Muscle layer of duodenum (tissue), 2 donors: ENCODE measurements at regions not wholly inside any gene's neighbourhood (a gene's known extent, or its start where the extent isn't known, plus 50 kb on each side); places are given as distances from the start of the nearest gene placed in this dataset.
"Not testable (repeated sequence)": the region's sequence is repeated elsewhere in the genome, so short reads cannot be mapped to it uniquely, and the experiment has no call there.

ENCODE experiments used
- H3K27ac ChIP-seq: one replicate; pipeline ENCODE4 v1.7.0; 2013; ENCODE audit warnings: mild to moderate bottlenecking, low read length
- H3K27me3 ChIP-seq: one replicate; pipeline ENCODE4 v1.7.0; 2013; ENCODE audit warnings: low read depth, mild to moderate bottlenecking, control low read depth, low read length
- H3K36me3 ChIP-seq, 2 donors: one replicate each; pipeline ENCODE4 v1.7.0; 2013; ENCODE audit warnings: low read length in 2 of 2, control low read depth in 1 of 2, mild to moderate bottlenecking in 1 of 2; ENCODE audit not compliant: insufficient read depth in 2 of 2, control insufficient read depth in 1 of 2
- H3K4me1 ChIP-seq, 2 donors: one replicate each; pipeline ENCODE4 v1.7.0; 2013; ENCODE audit warnings: low read length in 2 of 2, mild to moderate bottlenecking in 2 of 2, control low read depth in 1 of 2, moderate library complexity in 1 of 2; ENCODE audit not compliant: insufficient read depth in 2 of 2, control insufficient read depth in 1 of 2
- H3K4me3 ChIP-seq, 2 donors: one replicate each; pipeline ENCODE4 v1.7.0; 2013; ENCODE audit warnings: low read length in 2 of 2, low read depth in 1 of 2, mild to moderate bottlenecking in 1 of 2
- H3K9me3 ChIP-seq, 2 donors: one replicate each; pipeline ENCODE4 v1.7.0; 2013; ENCODE audit warnings: low read length in 2 of 2, control low read depth in 1 of 2, mild to moderate bottlenecking in 1 of 2; ENCODE audit not compliant: control insufficient read depth in 1 of 2
- donor health status: healthy.

DNA sequence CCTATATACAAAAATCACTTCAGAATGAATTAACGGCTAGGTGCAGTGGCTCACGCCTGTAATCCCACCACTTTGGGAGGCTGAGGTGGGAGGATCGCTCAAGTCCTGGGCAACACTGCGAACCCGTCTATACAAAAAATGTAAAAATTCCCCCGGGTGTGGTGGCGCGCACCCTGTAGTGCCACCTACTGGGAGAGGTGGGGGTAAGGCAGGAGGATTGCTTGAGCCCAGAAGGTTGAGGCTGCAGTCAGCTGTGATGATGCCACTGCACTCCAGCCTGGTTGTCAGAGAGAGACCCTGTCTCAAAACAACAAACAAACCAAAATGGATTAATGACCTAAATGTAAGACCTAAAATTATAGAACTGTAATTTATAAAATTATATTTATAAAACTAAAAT, 236.2 kb downstream of the SPATA31A6 start:
- not testable (repeated sequence) for H3K4me1 ChIP-seq, H3K4me3 ChIP-seq, H3K27ac ChIP-seq, H3K9me3 ChIP-seq, H3K36me3 ChIP-seq, H3K27me3 ChIP-seq

DNA sequence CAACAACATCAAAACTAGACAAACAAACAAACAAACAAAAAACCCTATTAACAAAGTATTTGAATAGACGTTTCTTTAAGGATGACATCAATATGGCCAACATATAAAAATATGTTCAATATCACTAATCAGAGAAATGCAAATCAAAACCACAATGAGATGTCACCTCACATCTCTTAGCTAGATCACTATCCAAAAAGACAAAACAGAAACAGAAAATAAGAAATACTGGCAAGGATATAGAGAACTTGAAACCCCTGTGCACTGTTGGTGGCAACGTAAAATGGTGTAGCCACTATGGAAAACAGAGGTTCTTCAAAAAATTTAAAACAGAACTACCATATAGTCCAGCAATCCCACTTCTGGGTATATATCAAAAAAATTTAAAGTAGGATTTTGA, 236.9 kb downstream of the SPATA31A6 start:
- not testable (repeated sequence) for H3K9me3 ChIP-seq, H3K36me3 ChIP-seq, H3K4me3 ChIP-seq, H3K4me1 ChIP-seq, H3K27ac ChIP-seq, H3K27me3 ChIP-seq

DNA sequence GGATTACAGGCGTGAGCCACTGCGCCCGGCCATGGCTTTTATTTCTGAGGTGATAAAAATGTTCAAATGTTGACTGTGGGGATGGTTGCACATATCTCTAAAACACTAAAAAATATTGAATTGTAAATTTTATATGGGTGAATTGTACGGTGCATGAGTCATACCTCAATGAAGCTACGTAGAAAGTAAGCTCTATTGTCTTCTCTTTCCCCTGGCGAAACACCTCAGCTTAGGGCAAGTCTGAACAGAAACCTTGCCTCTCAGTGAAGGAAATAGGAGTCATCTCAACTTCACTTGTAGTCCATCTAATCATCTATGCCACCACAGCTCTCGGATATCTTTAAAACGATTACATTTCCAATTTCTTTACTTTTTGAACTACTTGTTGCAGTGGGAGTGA, 238.2 kb downstream of the SPATA31A6 start:
- H3K27ac ChIP-seq, H3K36me3 ChIP-seq, H3K4me3 ChIP-seq, H3K9me3 ChIP-seq, H3K4me1 ChIP-seq, H3K27me3 ChIP-seq: not testable (repeated sequence)

DNA sequence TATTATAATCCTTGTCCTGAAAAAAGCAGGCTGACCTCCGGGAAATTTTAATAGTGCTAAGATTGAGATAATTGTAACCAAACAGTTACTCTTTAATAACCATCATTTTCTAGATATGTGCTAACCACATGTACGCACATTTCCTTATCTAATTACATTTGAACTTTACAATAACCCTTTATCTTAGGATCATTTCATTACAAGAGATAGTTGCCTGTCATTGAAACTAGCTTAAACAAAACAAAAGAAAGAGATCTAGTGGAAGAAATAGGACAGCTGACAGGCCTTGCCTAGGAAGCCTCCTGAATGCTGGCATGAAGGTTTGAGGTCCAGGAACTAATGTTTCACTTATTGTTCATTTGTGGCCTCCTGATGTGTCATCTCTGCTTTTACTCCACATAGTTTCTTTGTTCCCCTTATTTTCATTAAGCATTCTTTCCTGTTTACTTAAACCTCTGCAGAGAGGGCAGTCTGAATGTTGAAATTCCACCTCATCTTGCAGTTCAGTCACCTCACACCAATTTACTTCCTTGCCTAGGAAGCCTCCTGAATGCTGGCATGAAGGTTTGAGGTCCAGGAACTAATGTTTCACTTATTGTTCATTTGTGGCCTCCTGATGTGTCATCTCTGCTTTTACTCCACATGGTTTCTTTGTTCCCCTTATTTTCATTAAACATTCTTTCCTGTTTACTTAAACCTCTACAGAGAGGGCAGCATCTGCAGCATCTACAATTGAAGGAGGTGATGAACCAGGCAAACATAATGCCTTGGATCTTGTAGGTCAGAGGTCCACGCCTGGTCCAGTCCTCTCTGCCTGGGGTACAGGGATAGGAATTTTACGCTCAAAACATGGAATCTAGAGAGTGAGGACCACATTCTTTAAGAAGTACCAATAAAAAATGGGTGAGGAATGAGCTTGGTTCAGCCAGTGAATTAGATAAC, 247.5 kb downstream of the SPATA31A6 start:
- not testable (repeated sequence) for H3K9me3 ChIP-seq, H3K27ac ChIP-seq, H3K4me3 ChIP-seq, H3K4me1 ChIP-seq, H3K27me3 ChIP-seq, H3K36me3 ChIP-seq

DNA sequence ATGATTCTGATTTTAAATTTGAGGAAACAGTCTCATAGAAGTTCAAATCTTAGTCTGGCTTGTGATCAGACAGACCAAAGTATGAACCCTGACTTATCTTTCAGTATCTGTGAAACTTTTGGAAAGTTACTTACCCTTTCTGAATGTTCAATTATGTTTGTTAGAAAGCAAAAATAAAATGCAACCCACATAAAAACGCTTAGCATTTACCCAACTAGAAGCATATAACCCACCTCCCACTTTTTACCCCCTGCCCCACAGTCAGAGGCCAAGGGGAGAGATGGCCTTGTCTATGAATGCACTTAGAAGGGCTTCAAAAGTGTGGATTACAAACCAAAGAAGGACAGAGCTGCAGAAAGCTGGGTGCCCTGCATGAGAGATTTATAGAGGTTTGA, 248.2 kb downstream of the SPATA31A6 start:
- not testable (repeated sequence) for H3K36me3 ChIP-seq, H3K27me3 ChIP-seq, H3K4me1 ChIP-seq, H3K27ac ChIP-seq, H3K4me3 ChIP-seq, H3K9me3 ChIP-seq

DNA sequence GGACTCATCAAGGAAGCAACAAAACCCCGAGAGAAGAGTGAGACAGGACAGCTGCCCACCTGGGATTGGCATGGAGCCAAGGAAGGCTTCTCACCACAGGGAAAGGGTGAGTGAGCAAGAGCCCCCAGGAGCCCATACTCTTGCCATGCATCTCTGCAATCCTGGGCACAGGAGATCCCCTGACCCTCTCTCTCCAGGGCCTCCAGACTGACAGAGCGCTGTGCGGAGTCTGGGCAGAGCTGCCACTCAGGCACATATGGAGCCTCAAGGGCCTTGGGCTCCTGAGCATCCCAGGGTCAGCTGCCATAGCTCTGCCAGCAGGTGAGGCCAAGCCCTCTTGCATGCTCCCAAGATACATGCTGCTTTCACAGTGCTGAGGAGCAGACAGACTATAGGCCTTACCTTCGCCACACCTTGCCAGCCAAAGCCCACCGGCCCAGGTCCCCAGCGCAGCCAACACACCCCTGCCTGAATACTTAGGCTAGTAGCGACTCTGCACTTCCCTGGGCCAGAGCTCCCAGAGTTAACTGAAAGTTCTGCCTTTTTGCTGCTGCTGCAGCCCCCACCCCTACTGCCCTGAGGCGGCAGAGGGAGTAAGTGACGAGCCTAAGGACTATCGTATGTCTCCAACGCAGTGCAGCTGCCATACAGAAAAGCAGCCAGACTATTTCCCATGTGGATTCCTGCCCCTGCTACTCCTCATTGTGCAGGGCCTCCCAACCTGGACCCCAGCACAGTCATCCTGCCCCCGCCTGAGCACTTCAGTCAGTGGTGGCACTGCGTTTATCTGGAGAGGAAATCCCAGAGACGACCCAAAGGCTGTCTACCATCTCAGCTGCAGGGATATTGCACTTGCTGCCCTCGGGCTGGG, 251.6 kb downstream of the SPATA31A6 start:
- H3K27me3 ChIP-seq, H3K4me1 ChIP-seq, H3K36me3 ChIP-seq, H3K4me3 ChIP-seq, H3K9me3 ChIP-seq, H3K27ac ChIP-seq: not testable (repeated sequence)

DNA sequence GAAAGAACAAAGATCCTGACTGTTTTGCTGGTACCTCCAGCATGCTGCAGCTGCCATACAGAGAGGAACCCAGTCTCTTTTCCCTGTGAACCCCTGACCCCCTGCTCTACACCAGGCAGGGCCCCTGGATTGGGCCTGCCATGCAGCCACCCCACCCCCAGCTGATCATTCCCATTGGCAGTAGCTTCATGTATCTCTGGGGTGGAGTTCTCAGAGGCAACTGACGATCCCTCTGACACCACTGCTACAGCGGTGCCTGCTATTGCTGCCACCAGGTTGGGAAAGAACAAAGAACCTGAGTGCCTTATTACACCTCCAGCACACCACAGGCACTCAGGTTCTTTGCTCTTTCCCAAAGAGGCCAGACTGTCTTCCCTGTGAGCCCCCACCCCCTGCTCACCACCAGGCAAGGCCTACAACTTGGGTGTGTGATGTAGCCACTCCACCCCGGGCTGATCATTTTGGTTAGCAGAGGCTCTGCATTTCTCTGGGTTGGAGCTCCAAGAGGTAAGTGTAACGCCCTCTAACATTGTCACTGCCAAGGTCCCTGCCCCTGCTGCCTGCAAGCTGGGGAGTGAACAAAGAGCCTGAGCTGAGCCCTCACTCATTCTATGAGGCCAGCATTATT, 252.4 kb downstream of the SPATA31A6 start:
- H3K4me1 ChIP-seq, H3K4me3 ChIP-seq, H3K27ac ChIP-seq, H3K27me3 ChIP-seq, H3K36me3 ChIP-seq, H3K9me3 ChIP-seq: not testable (repeated sequence)

DNA sequence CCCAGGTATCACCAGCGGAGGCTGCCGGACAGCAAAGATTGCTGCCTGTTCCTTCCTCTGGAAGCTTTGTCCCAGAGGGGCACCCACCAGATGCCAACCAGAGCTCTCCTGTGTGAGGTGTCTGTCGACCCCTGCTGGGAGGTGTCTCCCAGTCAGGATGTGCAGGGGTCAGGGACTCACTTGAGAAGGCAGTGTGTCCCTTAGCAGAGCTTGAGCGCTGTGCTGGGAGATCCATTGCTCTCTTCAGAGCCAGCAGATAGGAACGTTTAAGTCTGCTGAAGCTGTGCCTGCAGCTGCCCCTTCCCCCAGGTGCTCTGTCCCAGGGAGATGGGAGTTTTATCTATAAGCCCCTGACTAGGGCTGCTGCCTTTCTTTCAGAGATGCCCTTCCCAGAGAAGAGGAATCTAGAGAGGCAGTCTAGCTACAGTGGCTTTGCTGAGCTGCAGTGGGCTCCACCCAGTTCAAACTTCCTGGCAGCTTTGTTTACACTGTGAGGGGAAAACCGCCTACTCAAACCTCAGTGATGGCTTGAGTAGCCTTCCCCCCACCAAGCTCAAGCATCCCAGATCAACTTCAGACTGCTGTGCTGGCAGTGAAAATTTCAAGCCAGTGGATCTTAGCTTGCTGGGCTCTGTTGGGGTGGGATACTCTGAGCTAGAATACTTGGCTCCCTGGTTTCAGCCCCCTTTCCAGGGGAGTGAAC, 253.7 kb downstream of the SPATA31A6 start:
- H3K36me3 ChIP-seq, H3K4me1 ChIP-seq, H3K27ac ChIP-seq, H3K4me3 ChIP-seq, H3K27me3 ChIP-seq, H3K9me3 ChIP-seq: not testable (repeated sequence)

DNA sequence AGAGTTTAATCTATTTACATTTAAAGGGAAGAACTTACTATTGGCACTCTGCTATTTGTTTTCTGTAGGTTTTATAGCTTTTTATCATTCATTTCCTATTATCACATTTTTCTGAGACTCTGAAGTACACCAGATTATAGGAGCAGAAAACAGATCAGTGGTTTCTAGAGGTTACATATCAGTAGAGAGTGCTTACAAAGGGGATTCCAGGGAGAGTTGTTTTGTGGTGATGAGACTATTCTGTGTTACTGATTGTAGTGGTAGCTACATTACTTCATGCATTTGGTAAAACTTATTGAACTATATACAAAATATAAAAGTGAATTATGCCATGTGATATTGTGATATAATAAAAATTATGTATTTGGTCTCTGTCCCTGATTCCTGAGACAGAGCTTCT, 259.2 kb downstream of the SPATA31A6 start:
- H3K36me3 ChIP-seq, H3K4me1 ChIP-seq, H3K9me3 ChIP-seq, H3K4me3 ChIP-seq, H3K27me3 ChIP-seq, H3K27ac ChIP-seq: not testable (repeated sequence)

DNA sequence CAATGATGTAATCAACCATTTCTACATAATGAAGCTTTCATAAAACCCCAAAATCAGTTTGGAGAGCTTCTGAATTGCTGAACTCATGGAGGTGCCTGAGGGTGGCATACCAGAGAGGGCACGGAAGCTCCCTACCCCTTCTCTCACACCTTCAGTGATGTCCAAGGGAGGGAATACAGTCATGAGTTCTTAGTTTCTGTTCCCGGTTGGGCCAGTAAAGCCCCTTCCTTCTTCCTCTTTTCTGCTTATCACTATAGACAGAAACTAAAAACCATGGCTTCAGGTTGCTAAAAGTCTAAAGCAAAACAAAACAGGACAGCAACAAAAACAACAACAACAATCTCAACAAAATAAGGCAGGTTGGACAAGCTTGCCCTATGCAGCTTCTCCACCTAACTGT, 260.0 kb downstream of the SPATA31A6 start:
- not testable (repeated sequence) for H3K4me3 ChIP-seq, H3K36me3 ChIP-seq, H3K27ac ChIP-seq, H3K9me3 ChIP-seq, H3K27me3 ChIP-seq, H3K4me1 ChIP-seq

DNA sequence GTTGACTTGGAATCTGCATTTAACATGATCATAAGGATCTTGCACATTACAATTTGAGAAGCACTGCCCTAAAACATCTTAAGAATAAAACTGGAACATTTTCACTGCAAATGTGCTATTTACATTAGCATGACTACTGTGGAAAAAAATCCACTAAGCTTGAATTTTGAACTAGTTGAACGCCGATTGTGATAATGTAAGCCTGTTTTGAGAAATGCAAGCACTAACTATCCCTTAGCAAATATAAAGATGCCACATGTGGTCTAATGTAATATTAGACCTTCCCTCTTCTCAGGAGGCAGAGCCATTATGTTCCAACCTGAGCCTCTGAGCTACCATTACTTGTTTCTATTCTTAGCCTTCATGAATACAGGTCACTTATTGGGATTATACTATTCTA, 278.0 kb downstream of the SPATA31A6 start:
- not testable (repeated sequence) for H3K27me3 ChIP-seq, H3K9me3 ChIP-seq, H3K27ac ChIP-seq, H3K36me3 ChIP-seq, H3K4me3 ChIP-seq, H3K4me1 ChIP-seq
